NCI-H1105 (cell line): ENCODE measurements at regions not wholly inside any gene's neighbourhood (a gene's known extent, or its start where the extent isn't known, plus 50 kb on each side); places are given as distances from the start of the nearest gene placed in this dataset.

Source experiments
- DNase-seq: peaks from one replicate; lab custom pipeline; 2025; lab: John Stamatoyannopoulos, UW

GRCh38 chr3:176932433-176932832, 264.8 kb downstream of the TBL1XR1 start:
- DNase-seq = no peak

DNA sequence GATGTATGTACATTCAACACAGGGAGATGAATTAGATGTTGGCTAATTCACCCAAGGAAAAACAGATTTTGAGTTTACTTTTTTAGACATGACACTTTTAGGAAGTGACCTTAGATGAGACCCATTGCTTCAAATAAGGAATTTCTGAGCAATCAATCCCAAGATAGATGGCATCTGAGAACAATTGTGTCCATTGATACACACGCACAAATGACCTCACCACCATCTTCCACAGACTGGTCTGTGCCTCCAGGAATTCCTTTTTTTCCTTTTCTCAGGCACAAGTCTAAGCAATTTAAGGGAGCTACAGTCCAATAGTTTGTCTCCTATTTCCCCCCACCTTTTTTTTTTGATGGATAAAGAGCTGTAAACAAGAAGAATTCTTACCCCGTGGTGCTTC, 265.3 kb downstream of the TBL1XR1 start:
- DNase-seq = no peak

DNA sequence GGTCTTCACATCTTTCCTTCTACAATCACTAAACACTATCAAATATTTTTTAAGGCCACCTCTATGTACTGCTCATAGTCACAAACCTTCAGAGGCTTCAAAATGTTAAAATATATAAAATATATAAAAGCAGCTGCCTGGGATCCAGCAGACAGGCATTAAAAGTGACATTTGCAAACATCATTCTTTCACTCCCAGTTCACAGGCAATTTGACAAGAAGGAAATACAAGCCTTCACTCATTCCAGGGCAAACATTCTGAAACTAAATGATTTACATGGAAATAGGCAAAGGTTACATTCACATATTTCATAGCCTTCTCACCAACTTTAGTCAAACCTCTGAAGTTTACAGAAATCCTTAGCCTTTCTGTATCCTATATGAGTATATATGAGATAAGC, 266.3 kb downstream of the TBL1XR1 start:
- no peak for DNase-seq

- DNase-seq = no peak
These were observed 268.7 kb downstream of the TBL1XR1 start for GRCh38 chr3:176928582-176928931.

DNA sequence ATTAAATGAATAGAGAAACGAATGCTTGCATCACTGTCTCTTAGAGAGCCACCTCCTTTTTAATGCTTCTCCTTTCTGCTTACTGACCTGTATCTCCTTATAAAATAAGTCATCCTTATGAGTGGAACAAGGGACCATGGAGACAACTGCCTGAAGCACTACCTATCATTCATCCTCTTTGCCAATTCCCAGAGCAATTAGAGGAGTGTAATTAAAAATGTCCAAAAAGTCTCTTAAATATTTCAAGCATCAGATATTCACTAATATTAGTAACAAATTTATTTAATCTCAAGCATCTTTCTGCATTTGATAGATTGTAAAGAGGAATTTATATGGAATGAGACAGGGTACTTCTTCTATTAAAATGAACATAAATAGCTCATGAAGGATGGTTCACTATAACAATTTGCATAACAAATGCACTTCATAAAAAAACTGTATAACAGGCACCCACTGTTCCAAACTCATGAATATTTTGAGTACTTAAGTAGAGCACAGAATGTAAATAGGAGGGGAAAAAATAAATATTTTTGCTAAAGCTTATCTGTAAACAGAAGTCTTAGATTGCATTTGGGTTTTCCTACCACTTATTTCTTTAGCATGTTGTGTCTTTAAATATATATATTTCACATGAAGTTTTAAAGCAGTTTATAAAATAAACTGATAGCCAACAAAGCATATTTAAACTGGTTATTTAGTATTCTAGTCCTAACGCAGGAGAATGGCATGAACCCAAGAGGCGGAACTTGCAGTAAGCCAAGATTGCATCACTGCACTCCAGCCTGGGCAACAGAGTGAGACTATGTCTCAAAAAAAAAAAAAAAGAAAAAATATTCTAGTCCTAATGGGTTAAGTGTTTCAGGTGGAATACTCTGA, 269.3 kb downstream of the TBL1XR1 start:
- DNase-seq = no peak

DNA sequence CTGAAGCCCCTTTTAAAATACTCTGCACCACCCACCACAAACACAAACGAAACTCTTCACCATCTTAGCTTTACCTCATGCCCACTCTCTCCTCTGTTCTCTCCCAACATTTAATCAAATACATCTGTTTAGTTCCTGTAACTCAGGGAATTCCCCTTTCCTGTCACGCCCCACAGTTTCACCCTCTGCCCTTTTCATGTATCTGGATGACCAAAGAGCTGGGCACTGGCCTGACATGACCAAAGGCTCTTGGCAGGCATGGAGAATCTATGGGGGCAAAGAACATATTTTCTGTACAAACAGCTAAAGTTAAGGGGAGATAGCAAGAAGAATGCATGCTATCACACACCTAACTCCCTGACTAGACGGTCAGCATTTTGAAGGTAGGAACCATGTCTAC, 270.0 kb downstream of the TBL1XR1 start:
- no peak for DNase-seq

DNA sequence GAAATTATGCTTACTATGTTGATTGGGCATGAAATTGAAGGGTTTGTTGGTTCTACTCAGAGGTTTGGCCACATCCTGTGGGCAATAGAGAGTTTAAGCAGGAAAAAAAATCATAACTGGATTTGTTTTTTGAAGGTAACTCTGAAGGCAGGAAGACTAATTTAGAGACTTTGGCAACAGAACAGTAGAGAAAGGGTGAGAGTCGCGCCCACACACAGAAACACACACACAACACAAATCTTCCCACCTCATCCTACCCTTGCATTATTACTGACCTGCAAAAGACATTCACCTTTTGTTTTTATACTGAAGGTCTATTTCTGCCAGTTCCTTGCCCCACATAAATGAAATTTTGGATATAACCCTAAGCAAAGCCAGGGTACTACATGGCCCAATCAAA, 270.6 kb downstream of the TBL1XR1 start:
- DNase-seq = no peak

DNA sequence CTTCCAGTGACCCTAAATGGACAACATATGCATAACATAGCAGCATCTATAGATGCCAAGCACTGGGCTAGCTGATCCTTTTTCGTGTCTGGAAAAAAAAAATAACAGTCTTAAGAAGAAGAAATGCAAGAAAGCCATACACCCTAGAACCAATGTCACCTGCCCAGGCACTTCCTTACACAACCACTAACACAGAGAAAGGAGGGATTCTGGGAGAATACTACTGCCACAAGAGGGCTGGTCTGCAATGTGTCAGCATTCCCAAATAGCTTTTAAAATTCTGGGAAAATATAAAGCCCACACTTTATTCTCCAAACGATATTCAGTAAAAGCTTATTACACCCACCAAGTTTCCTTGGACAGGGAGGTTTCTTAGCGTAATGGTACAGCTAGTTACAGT, 271.2 kb downstream of the TBL1XR1 start:
- no peak for DNase-seq

DNA sequence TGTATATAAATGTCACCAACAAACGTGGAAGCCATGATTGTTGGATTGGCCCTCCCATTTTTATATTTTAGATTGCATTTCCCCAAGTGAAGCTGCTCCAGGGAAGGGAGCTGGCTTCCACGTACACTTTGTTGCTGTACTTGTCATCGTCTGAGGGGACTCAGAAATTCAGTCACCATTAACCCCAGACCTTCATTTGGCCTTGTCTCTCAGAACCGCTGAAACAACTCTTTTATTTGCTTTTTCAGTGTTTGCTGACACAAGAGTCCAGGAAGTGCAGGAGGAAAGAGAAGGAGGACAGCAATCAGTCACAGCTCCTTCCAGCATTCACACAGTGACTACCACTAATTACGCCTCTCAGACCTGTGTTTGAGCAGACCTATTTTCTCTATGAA, 276.5 kb downstream of the TBL1XR1 start:
- DNase-seq = peak; percentile 82

DNA sequence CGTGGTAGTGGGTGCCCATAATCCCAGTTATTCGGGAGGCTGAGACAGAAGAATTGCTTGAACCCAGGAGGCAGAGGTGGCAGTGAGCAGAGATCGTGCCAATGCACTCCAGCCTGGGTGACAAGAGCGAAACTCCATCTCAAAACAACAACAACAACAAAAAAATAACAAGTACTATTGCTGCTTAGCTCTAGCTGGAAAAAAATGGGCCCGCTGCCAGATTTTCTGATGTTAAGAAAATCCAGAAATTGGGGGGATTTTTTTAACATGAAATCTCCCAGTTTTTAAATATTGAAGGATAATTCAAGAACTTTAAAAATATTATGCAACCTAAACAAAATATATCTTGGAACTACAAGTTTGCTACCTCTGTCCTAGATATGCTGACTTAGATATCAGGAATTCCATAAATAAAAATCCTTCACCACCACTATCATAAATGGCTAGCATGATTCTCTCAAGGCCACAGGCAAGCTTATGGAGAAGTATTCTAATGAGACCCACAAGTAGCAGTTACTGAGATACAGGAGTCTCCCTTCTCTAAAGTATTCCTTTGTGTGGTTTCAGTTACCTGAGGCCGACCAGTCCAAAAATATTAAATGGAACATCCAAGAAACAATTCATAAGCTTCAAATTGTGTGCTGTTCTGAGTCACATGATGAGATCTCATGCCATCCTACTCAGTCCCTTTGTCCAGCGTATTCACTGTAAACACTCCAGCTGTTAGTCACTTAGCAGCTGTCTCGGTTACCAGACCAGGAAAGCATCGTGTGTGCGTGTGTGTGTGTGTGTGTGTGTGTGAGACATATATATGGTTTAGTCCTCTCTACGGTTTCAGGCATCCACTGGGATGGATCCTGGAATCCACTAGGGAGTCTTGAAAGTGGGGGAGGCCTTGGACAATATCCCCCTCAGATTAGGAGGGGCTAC, 277.2 kb downstream of the TBL1XR1 start:
- peak; percentile 80 for DNase-seq

GRCh38 chr3:176916777-176917176, 280.5 kb downstream of the TBL1XR1 start:
- DNase-seq = peak; percentile 89

- DNase-seq = no peak
These were observed 282.5 kb downstream of the TBL1XR1 start for GRCh38 chr3:176914764-176915163.

GRCh38 chr3:176911579-176911978, 285.7 kb downstream of the TBL1XR1 start:
- DNase-seq = no peak

- no peak for DNase-seq
These were observed 288.2 kb downstream of the TBL1XR1 start for GRCh38 chr3:176909044-176909443.

DNA sequence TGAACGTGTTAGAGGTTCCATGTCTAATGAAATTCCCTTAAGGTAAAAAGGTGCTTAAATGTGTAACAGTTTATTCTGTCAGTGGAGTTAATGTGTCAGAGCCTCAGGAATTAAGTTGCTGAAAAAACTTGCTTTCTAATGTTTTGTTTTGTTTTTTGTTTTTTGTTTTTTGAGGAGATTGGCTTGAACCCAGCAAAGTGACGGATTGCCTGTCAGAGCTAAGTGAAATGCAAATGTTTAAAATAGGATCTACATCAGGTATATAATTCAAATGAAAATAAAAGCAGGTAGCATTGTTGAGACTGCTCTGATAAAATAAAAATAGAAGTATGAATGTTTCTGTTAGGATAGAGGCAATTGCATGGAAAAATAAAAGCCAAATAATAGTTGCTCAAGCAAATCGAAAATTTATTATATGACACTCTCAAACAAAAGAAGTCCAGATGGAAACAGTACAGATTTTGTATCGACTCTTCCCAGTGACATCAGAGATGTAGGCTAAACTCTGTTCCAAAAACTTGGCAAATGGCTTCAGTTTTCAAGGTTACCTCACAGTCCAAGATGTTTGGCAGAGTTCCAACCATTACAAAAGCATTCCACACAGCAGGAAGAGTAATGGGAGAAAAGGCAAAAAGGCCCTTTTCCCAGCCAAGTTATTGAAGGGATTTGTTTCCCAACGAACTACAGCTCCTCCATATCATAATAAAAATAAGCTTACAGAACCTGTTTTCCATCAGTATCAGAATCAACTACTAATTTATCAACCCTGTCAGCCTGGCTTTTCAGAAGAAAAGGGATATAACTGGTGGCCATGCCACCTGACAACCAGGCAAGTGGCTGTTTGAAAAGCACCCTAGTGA, 291.0 kb downstream of the TBL1XR1 start:
- peak; percentile 89 for DNase-seq

GRCh38 chr3:176905331-176905730, 292.0 kb downstream of the TBL1XR1 start:
- DNase-seq = no peak

DNA sequence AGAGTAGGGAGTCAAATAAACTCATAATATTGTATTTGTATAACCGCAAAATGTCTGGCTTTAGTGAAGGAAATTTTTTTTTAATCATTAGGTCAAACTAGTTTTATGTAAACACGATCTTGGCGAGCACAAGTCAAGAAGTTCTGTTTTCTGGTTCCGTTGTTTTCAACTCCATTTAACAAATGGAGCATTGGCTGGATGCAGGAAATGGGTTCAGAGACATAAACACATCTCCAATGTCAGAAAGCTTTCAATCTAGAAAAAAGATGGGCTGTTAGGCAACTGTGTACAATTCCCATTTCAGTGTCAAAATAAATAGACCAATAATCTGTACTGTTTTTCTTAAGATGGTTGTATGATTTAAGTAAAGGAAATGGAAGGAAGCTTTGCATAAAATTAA, 292.8 kb downstream of the TBL1XR1 start:
- no peak for DNase-seq

DNA sequence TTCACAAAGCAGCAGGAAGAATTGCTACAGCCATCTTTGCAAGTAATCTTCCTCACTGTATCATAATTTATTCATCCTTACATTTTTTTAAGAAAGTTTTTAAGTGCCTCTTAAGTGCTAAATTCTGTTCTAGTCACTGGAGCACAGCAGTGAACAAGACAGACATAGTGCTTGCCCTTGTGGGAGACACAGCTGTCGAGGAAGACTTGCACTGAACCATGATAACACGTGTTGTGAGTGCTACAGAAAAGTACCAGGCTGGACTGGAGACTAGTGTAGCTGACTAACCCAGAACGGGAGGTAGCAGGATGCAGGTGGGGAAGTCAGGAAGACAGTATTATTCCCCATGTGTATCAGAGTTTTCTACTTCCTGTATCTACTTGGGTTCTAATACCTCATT, 300.6 kb downstream of the TBL1XR1 start:
- DNase-seq = no peak

- no peak for DNase-seq
These were observed 301.1 kb downstream of the TBL1XR1 start for GRCh38 chr3:176896165-176896564.

GRCh38 chr3:176879710-176880109, 317.6 kb downstream of the TBL1XR1 start:
- DNase-seq = no peak

DNA sequence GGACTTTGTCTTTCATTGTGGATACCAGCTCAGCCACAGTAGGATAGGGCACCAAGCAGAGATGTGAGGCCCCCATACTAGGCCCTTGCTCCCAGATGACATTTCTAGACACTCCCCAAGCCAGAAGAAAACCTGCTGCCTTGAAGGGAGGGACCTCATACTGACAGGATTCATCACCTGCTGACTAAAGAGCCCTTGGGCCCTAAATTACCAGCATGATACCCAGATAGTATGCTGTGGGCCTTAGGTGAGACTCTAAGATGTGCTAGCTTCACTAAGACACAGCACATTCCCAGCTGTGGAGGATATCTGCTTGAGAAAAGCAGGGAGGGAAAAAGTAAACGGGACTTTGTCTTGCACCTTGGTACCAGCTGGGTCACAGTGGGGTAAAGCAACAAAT, 324.0 kb downstream of the TBL1XR1 start:
- no peak for DNase-seq

GRCh38 chr3:176872771-176873209, 324.5 kb downstream of the TBL1XR1 start:
- DNase-seq = no peak
